ENCODE measurements at regions not wholly inside any gene's neighbourhood (a gene's known extent, or its start where the extent isn't known, plus 50 kb on each side); places are given as distances from the start of the nearest gene placed in this dataset.
A peak's percentile ranks its signal among the peaks of the same experiment; 100 is the strongest.

GRCh38 chr14:36083317-36083716 is 93.2 kb downstream of the PTCSC3 start:
- DNase-seq (ENCODE audit: low read depth), result no peak

- DNase-seq (ENCODE audit: low read depth), result no peak
Observed at GRCh38 chr14:36078080-36078479, 98.4 kb downstream of the PTCSC3 start.

- DNase-seq (ENCODE audit: low read depth), result no peak
Observed at GRCh38 chr14:36076197-36076596, 100.3 kb downstream of the PTCSC3 start.

GRCh38 chr14:36075203-36075602 is 101.3 kb downstream of the PTCSC3 start:
- DNase-seq (ENCODE audit: low read depth), result no peak

GRCh38 chr14:36070720-36071043 is 105.8 kb downstream of the PTCSC3 start:
- DNase-seq (ENCODE audit: low read depth), result no peak

- peak; percentile 62 for DNase-seq (ENCODE audit: low read depth)
Observed at GRCh38 chr14:36070031-36070719, 106.3 kb downstream of the PTCSC3 start.

GRCh38 chr14:36069535-36069900 is 107.0 kb downstream of the PTCSC3 start:
- DNase-seq (ENCODE audit: low read depth), result no peak

GRCh38 chr14:36068777-36069534 is 107.6 kb downstream of the PTCSC3 start:
- peak; percentile 69 for DNase-seq (ENCODE audit: low read depth)

- peak; percentile 59 for DNase-seq (ENCODE audit: low read depth)
Observed at GRCh38 chr14:36067428-36068187, 108.9 kb downstream of the PTCSC3 start.

- DNase-seq (ENCODE audit: low read depth), result no peak
Observed at GRCh38 chr14:36066636-36067035, 109.9 kb downstream of the PTCSC3 start.

GRCh38 chr14:36065831-36066230 is 110.7 kb downstream of the PTCSC3 start:
- DNase-seq (ENCODE audit: low read depth), result no peak

- DNase-seq (ENCODE audit: low read depth), result no peak
Observed at GRCh38 chr14:36059531-36059930, 117.0 kb downstream of the PTCSC3 start.

GRCh38 chr14:36057452-36058116 is 118.9 kb downstream of the PTCSC3 start:
- DNase-seq (ENCODE audit: low read depth), result no peak

- no peak for DNase-seq (ENCODE audit: low read depth)
Observed at GRCh38 chr14:36056845-36057244, 119.7 kb downstream of the PTCSC3 start.

- DNase-seq (ENCODE audit: low read depth), result no peak
Observed at GRCh38 chr14:36055681-36056225, 120.8 kb downstream of the PTCSC3 start.

- DNase-seq (ENCODE audit: low read depth), result no peak
Observed at GRCh38 chr14:36055052-36055378, 121.5 kb downstream of the PTCSC3 start.

- no peak for DNase-seq (ENCODE audit: low read depth)
Observed at GRCh38 chr14:36054353-36055051, 122.0 kb downstream of the PTCSC3 start.

GRCh38 chr14:36052681-36053080 is 123.8 kb downstream of the PTCSC3 start:
- no peak for DNase-seq (ENCODE audit: low read depth)

- no peak for DNase-seq (ENCODE audit: low read depth)
Observed at GRCh38 chr14:36052063-36052462, 124.5 kb downstream of the PTCSC3 start.

- DNase-seq (ENCODE audit: low read depth), result no peak
Observed at GRCh38 chr14:36048667-36049066, 127.9 kb downstream of the PTCSC3 start.

- no peak for DNase-seq (ENCODE audit: low read depth)
Observed at GRCh38 chr14:36047912-36048311, 128.6 kb downstream of the PTCSC3 start.

- DNase-seq (ENCODE audit: low read depth), result no peak
Observed at GRCh38 chr14:36035675-36036074, 140.8 kb downstream of the PTCSC3 start.
